Breast epithelium (tissue), 3 donors: ENCODE measurements at regions not wholly inside any gene's neighbourhood (a gene's known extent, or its start where the extent isn't known, plus 50 kb on each side); places are given as distances from the start of the nearest gene placed in this dataset.

Source experiments
- POLR2AphosphoS5 ChIP-seq, 3 donors: sonication (generic); formaldehyde crosslinking; IDR thresholded peaks; one replicate each; pipeline ENCODE4 v1.6.1; 2017; ENCODE audit warnings: antibody characterized with exemption in 3 of 3
- TF ChIP-seq, protein P1 (sequence below), 3 donors: fragments of 450-650 bp; IDR thresholded peaks; one replicate each; pipeline ENCODE4 v1.5.1; 2016 to 2017; ENCODE audit warnings: antibody characterized with exemption in 3 of 3, mild to moderate bottlenecking in 3 of 3, moderate library complexity in 3 of 3

DNA sequence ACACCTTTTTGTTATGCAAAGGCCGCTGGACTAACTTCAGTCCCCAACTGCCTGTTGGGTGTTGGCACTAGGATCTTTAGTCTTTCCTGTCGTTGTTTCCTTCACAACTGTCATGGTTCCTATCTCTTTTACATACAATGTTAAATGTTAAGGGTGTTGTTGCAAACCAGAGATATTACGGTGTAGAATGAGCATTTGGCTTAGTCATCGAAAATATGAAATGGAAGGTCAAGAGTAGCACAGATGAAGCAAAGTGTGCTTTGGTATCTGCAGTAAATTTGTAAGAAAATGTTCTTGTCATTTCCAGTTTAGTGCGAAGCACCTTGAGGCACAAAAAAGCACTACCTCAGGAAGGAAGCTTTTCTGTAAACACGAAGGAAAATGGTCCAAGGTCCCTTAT lies 751.3 kb upstream of the LRFN5 start:
- TF ChIP-seq, protein P1, sequence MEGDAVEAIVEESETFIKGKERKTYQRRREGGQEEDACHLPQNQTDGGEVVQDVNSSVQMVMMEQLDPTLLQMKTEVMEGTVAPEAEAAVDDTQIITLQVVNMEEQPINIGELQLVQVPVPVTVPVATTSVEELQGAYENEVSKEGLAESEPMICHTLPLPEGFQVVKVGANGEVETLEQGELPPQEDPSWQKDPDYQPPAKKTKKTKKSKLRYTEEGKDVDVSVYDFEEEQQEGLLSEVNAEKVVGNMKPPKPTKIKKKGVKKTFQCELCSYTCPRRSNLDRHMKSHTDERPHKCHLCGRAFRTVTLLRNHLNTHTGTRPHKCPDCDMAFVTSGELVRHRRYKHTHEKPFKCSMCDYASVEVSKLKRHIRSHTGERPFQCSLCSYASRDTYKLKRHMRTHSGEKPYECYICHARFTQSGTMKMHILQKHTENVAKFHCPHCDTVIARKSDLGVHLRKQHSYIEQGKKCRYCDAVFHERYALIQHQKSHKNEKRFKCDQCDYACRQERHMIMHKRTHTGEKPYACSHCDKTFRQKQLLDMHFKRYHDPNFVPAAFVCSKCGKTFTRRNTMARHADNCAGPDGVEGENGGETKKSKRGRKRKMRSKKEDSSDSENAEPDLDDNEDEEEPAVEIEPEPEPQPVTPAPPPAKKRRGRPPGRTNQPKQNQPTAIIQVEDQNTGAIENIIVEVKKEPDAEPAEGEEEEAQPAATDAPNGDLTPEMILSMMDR (IDR thresholded peaks at IDR 0.05): no peak
- TF ChIP-seq POLR2AphosphoS5 (IDR thresholded peaks at IDR 0.05): no peak
